ENCODE measurements at regions not wholly inside any gene's neighbourhood (a gene's known extent, or its start where the extent isn't known, plus 50 kb on each side); places are given as distances from the start of the nearest gene placed in this dataset.

GRCh38 chr13:111927181-111927540 is 139.8 kb upstream of the SOX1 start:
- no peak for DNase-seq

- DNase-seq: no peak
Observed at GRCh38 chr13:111929036-111929616, 137.8 kb upstream of the SOX1 start.

- no peak for DNase-seq
Observed at GRCh38 chr13:111936267-111936925, 130.6 kb upstream of the SOX1 start.

- DNase-seq: no peak
Observed at GRCh38 chr13:111937777-111938311, 129.1 kb upstream of the SOX1 start.

- no peak for DNase-seq
Observed at GRCh38 chr13:111938741-111939665, 127.9 kb upstream of the SOX1 start.

- no peak for DNase-seq
Observed at GRCh38 chr13:111939666-111940278, 127.2 kb upstream of the SOX1 start.

- DNase-seq: no peak
Observed at GRCh38 chr13:111940892-111941291, 126.1 kb upstream of the SOX1 start.

GRCh38 chr13:111941845-111942447 is 125.0 kb upstream of the SOX1 start:
- no peak for DNase-seq

GRCh38 chr13:111943229-111943795 is 123.6 kb upstream of the SOX1 start:
- DNase-seq: no peak

- no peak for DNase-seq
Observed at GRCh38 chr13:111944171-111944583, 122.8 kb upstream of the SOX1 start.

GRCh38 chr13:111945086-111945485 is 121.9 kb upstream of the SOX1 start:
- no peak for DNase-seq

- no peak for DNase-seq
Observed at GRCh38 chr13:111946214-111946613, 120.7 kb upstream of the SOX1 start.

- no peak for DNase-seq
Observed at GRCh38 chr13:111947026-111947810, 119.7 kb upstream of the SOX1 start.

- no peak for DNase-seq
Observed at GRCh38 chr13:111947876-111948275, 119.1 kb upstream of the SOX1 start.

- no peak for DNase-seq
Observed at GRCh38 chr13:111948281-111948680, 118.7 kb upstream of the SOX1 start.

- no peak for DNase-seq
Observed at GRCh38 chr13:111948811-111949210, 118.1 kb upstream of the SOX1 start.

GRCh38 chr13:111949311-111949710 is 117.6 kb upstream of the SOX1 start:
- DNase-seq: no peak

- no peak for DNase-seq
Observed at GRCh38 chr13:111950697-111951096, 116.3 kb upstream of the SOX1 start.

- no peak for DNase-seq
Observed at GRCh38 chr13:111952032-111952431, 114.9 kb upstream of the SOX1 start.

GRCh38 chr13:111952814-111953213 is 114.1 kb upstream of the SOX1 start:
- DNase-seq: no peak

GRCh38 chr13:111953546-111954178 is 113.3 kb upstream of the SOX1 start:
- DNase-seq: no peak

All from suppressor macrophage treated with lipopolysaccharide for 1 hour (primary cell).